Stomach (tissue), 4 donors: ENCODE measurements at regions not wholly inside any gene's neighbourhood (a gene's known extent, or its start where the extent isn't known, plus 50 kb on each side); places are given as distances from the start of the nearest gene placed in this dataset.

ENCODE experiments used
- EP300 ChIP-seq: sonication (generic); formaldehyde crosslinking; IDR thresholded peaks from one replicate; pipeline ENCODE4 v1.6.1; 2017; ENCODE audit warnings: antibody characterized with exemption
- POLR2A ChIP-seq, 4 donors: fragments of 450-650 bp; IDR thresholded peaks; one replicate each; pipeline ENCODE4 v1.6.1; 2016; ENCODE audit warnings: antibody characterized with exemption in 4 of 4, control low read depth in 2 of 4, mild to moderate bottlenecking in 1 of 4, moderate library complexity in 1 of 4
- POLR2AphosphoS5 ChIP-seq, 3 donors: sonication (generic); formaldehyde crosslinking; IDR thresholded peaks; one replicate each; pipeline ENCODE4 v1.6.1; 2016; ENCODE audit warnings: antibody characterized with exemption in 3 of 3
- TF ChIP-seq, protein P1 (sequence below), 7 experiments: fragments of 450-650 bp in 4 of 7; fragments of 200-600 bp in 3 of 7; sonication (generic) in 3 of 7; IDR thresholded peaks; one replicate each; pipeline ENCODE4 v1.5.1; 2016 to 2019; ENCODE audit warnings: antibody characterized with exemption in 7 of 7, control low read depth in 2 of 7, mild to moderate bottlenecking in 1 of 7

DNA sequence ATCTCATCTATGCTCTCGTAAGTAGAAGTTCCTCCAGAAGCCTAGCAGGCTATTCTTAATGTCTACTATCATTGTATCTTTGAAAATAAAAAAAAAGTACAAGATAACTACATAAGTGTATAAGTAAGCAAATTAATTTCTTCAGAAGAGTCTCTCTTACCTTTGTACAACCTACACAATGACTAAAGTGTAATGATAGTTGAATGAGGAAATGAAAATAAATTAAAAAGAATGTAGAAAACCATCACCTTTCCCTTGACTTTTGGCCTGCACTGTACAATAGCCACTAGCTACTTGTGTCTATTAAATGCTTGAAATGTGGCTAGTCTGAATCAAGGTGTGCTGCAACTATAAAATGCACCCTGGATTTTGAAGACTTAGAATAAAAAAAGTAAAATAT lies 229.9 kb upstream of the FOXN3 start:
- TF ChIP-seq, protein P1, sequence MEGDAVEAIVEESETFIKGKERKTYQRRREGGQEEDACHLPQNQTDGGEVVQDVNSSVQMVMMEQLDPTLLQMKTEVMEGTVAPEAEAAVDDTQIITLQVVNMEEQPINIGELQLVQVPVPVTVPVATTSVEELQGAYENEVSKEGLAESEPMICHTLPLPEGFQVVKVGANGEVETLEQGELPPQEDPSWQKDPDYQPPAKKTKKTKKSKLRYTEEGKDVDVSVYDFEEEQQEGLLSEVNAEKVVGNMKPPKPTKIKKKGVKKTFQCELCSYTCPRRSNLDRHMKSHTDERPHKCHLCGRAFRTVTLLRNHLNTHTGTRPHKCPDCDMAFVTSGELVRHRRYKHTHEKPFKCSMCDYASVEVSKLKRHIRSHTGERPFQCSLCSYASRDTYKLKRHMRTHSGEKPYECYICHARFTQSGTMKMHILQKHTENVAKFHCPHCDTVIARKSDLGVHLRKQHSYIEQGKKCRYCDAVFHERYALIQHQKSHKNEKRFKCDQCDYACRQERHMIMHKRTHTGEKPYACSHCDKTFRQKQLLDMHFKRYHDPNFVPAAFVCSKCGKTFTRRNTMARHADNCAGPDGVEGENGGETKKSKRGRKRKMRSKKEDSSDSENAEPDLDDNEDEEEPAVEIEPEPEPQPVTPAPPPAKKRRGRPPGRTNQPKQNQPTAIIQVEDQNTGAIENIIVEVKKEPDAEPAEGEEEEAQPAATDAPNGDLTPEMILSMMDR (IDR thresholded peaks at IDR 0.05): no peak
- TF ChIP-seq POLR2AphosphoS5 (IDR thresholded peaks at IDR 0.05) (no peak), POLR2A (IDR thresholded peaks at IDR 0.05) (no peak), EP300 (no peak)
